Ascending aorta (tissue), 2 donors: ENCODE measurements at regions not wholly inside any gene's neighbourhood (a gene's known extent, or its start where the extent isn't known, plus 50 kb on each side); places are given as distances from the start of the nearest gene placed in this dataset.

Experiments used
- DNase-seq, 2 donors: peaks; one replicate each; pipeline ENCODE4 v3.0.0-alpha.2; 2019; ENCODE audit warnings: low spot score in 2 of 2
- H3K27ac ChIP-seq, 2 donors: fragments of 200-600 bp; sonication (generic); one replicate each; pipeline ENCODE4 v1.5.1; 2016 to 2017; ENCODE audit warnings: mild to moderate bottlenecking in 1 of 2
- H3K27me3 ChIP-seq: fragments of 200-600 bp; sonication (generic); one replicate; pipeline ENCODE4 v1.5.1; 2017
- H3K36me3 ChIP-seq, 2 donors: fragments of 200-600 bp; sonication (generic); one replicate each; pipeline ENCODE4 v1.5.1; 2016
- H3K4me1 ChIP-seq, 2 donors: fragments of 200-600 bp; sonication (generic); one replicate each; pipeline ENCODE4 v1.5.1; 2016 to 2017; ENCODE audit warnings: mild to moderate bottlenecking in 1 of 2
- H3K4me3 ChIP-seq, 2 donors: fragments of 200-600 bp; sonication (generic); one replicate each; pipeline ENCODE4 v1.5.1; 2016 to 2017; ENCODE audit warnings: mild to moderate bottlenecking in 1 of 2
- H3K9me3 ChIP-seq, 2 donors: fragments of 200-600 bp; sonication (generic); one replicate each; pipeline ENCODE4 v1.5.1; 2016
- intact Hi-C: fragments of 100-400 bp; cut with DNase I; formaldehyde crosslinking; loops from one replicate; pipeline ENCODE4 v1.15.1; 2023
- TF ChIP-seq, protein P1 (sequence below), 3 experiments: fragments of 200-600 bp in 2 of 3; fragments of 450-650 bp in 1 of 3; sonication (generic) in 2 of 3; IDR thresholded peaks; one replicate each; pipeline ENCODE4 v1.5.1; 2016 to 2019; ENCODE audit warnings: antibody characterized with exemption in 3 of 3, mild to moderate bottlenecking in 1 of 3, moderate library complexity in 1 of 3

DNA sequence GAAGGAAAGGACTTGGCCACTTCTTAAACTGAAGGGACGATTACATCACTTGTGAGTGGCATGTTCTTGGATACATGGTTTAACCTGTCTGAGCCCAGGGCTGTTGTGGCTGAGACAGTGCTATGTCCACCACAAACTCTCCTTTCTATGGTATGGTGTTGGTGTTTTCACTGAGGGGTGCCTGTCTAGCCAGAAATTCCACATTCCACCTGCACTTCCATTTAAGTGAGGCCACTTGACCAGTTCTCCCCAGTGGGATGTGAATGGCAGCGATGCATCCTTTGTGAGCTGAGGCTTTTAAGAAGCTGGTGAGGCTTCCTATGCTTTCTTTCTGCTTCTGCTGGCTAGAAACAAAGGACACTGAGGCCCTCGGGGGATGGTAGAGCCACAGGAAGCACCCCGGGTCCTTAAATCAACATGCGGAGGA is 151.4 kb upstream of the CHD6 start:
- Histone ChIP-seq H3K36me3 (no peaks in the 10 kb centered on the region), H3K4me1 (no peaks in the 10 kb centered on the region), H3K9me3 (no peaks in the 10 kb centered on the region), H3K27ac (no peak overlapping the region), H3K4me3 (no peak overlapping the region), H3K27me3 (no peaks in the 10 kb centered on the region)
- intact Hi-C loops: no loop called here
- DNase-seq: no peak
- TF ChIP-seq, protein P1, sequence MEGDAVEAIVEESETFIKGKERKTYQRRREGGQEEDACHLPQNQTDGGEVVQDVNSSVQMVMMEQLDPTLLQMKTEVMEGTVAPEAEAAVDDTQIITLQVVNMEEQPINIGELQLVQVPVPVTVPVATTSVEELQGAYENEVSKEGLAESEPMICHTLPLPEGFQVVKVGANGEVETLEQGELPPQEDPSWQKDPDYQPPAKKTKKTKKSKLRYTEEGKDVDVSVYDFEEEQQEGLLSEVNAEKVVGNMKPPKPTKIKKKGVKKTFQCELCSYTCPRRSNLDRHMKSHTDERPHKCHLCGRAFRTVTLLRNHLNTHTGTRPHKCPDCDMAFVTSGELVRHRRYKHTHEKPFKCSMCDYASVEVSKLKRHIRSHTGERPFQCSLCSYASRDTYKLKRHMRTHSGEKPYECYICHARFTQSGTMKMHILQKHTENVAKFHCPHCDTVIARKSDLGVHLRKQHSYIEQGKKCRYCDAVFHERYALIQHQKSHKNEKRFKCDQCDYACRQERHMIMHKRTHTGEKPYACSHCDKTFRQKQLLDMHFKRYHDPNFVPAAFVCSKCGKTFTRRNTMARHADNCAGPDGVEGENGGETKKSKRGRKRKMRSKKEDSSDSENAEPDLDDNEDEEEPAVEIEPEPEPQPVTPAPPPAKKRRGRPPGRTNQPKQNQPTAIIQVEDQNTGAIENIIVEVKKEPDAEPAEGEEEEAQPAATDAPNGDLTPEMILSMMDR (IDR thresholded peaks at IDR 0.05): no peak

DNA sequence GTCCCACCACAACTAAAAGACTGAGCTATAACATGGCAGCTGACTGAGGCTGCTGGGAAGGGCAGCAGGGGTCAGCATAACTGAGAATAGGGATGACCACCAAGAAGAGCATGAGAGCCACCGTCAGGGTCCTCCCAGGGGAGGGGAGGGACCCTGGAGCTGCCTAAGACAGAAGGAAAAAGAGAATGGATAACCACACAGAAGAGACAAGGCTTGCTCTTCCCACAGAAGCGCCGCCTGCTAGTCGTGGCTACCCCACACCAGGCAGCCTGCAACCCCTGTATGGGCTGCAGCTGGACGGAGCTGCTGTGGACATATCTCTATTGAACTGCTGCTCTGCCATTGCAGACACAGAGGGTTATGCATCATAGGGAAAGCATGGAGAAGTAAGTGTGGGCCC is 132.0 kb upstream of the CHD6 start:
- TF ChIP-seq, protein P1 (IDR thresholded peaks at IDR 0.05): no peak
- no peak for DNase-seq
- H3K27me3 ChIP-seq: no peaks in the 10 kb centered on the region
- intact Hi-C loops: no loop called here
- H3K27ac ChIP-seq: no peak overlapping the region
- no peak overlapping the region for H3K4me3 ChIP-seq
- H3K9me3 ChIP-seq: no peaks in the 10 kb centered on the region
- no peaks in the 10 kb centered on the region for H3K4me1 ChIP-seq
- H3K36me3 ChIP-seq: no peaks in the 10 kb centered on the region

DNA sequence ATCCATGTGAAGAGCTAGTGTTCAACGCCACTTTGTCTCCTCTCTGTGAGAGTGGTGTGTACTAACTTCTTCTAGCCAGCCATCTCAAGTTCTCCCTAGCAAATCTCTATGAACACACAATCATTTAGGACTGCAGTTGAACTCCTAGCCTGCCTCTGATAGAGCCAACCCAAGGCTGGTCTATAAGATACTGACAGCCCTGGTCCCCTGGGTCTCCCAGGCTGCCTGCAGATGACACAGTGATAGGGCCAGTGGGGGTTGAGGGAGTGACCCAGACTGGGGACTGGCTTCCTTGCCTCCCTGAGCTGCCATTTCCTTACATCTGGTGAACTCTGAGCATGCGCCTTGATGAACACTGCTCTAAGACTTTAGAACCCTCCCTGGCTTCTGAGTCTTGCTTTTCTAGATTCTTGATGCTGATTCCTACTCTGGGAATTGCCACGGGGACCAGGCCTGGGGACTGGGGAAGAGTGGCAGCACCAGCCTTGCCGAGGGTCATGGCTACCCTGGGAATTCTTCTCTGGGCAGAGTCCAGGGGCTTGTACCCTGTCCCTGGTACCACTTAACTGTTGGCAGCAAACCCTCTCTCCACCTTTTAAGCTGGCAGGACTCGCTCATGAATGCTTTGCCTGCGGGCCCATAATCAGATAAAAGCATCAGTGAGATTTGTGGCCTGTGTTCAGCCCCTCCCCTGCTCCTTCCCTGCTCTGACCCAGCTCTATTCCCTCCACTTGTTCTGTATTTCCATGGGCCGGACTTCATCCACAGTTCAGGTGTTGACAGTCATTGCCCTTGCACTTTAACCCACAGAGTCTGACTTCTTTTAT is 130.8 kb upstream of the CHD6 start:
- no peaks in the 10 kb centered on the region for H3K9me3 ChIP-seq
- H3K27ac ChIP-seq: no peak overlapping the region
- no peaks in the 10 kb centered on the region for H3K4me1 ChIP-seq
- H3K27me3 ChIP-seq: no peaks in the 10 kb centered on the region
- no peak overlapping the region for H3K4me3 ChIP-seq
- intact Hi-C loops: no loop called here
- H3K36me3 ChIP-seq: no peaks in the 10 kb centered on the region
- no peak for DNase-seq
- TF ChIP-seq, protein P1 (IDR thresholded peaks at IDR 0.05): no peak

DNA sequence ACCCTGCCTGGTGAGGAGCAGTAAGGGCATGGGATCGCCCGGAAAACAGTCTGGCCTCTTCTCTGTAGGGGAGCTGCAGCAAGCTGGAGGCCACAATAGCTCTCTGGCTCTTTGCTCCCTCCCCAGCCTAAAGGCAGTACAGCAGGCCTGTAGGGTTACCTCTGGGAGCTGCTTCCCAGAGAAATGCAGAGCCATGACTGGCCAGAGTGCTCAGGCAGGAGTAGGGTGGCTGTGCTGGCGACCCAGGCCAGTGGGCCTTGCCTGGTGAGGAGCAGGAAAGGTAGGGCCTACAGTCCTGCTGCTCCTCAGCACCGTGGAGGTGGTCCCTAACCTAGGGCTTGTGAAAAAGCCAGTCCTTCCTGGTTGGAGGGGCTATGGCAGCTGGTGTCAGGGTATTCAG is 129.9 kb upstream of the CHD6 start:
- DNase-seq: no peak
- Histone ChIP-seq H3K4me1 (no peaks in the 10 kb centered on the region), H3K4me3 (no peak overlapping the region), H3K27me3 (no peaks in the 10 kb centered on the region), H3K9me3 (no peaks in the 10 kb centered on the region), H3K27ac (no peak overlapping the region), H3K36me3 (no peaks in the 10 kb centered on the region)
- TF ChIP-seq, protein P1 (IDR thresholded peaks at IDR 0.05): no peak
- intact Hi-C loops: no loop called here

DNA sequence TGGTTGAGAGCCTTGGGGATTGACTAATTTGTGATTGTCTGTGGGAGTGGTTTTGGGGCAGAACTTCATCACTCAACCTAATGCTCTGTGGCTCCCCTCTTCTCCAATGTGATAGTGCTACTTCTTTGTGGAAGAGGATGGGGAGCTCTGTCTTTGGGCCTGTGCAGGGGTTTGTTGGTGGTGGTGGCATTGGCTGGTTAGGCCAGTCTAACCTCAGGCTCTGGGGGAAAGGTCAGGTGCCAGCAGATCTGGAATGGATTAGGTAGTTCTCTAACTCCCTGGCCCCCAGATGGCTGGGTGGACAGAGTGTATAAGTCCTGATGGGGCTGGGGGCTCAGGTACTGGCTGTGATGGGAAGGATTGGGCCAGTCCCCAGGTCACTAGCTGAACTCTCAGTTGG is 129.0 kb upstream of the CHD6 start:
- Histone ChIP-seq H3K36me3 (no peaks in the 10 kb centered on the region), H3K27ac (no peak overlapping the region), H3K4me1 (no peaks in the 10 kb centered on the region), H3K9me3 (no peaks in the 10 kb centered on the region), H3K27me3 (no peaks in the 10 kb centered on the region), H3K4me3 (no peak overlapping the region)
- no peak for DNase-seq
- TF ChIP-seq, protein P1 (IDR thresholded peaks at IDR 0.05): no peak
- intact Hi-C loops: no loop called here
